HG03558 (cell line): ENCODE measurements at regions not wholly inside any gene's neighbourhood (a gene's known extent, or its start where the extent isn't known, plus 50 kb on each side); places are given as distances from the start of the nearest gene placed in this dataset.
"Not testable (repeated sequence)": the region's sequence is repeated elsewhere in the genome, so short reads cannot be mapped to it uniquely, and the experiment has no call there.

Source experiments
- ATAC-seq: cut with Tn5 transposase; IDR thresholded peaks from one replicate; pipeline ENCODE4 v1.9.1; 2021; ENCODE audit warnings: moderate number of reproducible peaks; ENCODE audit not compliant: unreplicated experiment; ENCODE audit errors: extremely low read depth

GRCh38 chr10:124174673-124175645, 81.6 kb upstream of the CHST15 start:
- ATAC-seq = no peak

GRCh38 chr10:124174071-124174566, 80.7 kb upstream of the CHST15 start:
- ATAC-seq = no peak

GRCh38 chr10:124173298-124173900, 80.0 kb upstream of the CHST15 start:
- ATAC-seq = no peak

- no peak for ATAC-seq
Observed at GRCh38 chr10:124172181-124172916, 79.0 kb upstream of the CHST15 start.

GRCh38 chr10:124171561-124171960, 78.2 kb upstream of the CHST15 start:
- no peak for ATAC-seq

- ATAC-seq = no peak
Observed at GRCh38 chr10:124170631-124171030, 77.2 kb upstream of the CHST15 start.

GRCh38 chr10:124168991-124169802, 75.8 kb upstream of the CHST15 start:
- no peak for ATAC-seq

GRCh38 chr10:124168581-124168980, 75.2 kb upstream of the CHST15 start:
- ATAC-seq = no peak

- not testable (repeated sequence) for ATAC-seq
Observed at GRCh38 chr10:124167925-124168324, 74.5 kb upstream of the CHST15 start.

- no peak for ATAC-seq
Observed at GRCh38 chr10:124166431-124167125, 73.2 kb upstream of the CHST15 start.

- ATAC-seq = no peak
Observed at GRCh38 chr10:124165827-124166226, 72.4 kb upstream of the CHST15 start.

GRCh38 chr10:124165311-124165710, 71.9 kb upstream of the CHST15 start:
- no peak for ATAC-seq

GRCh38 chr10:124164264-124164663, 70.9 kb upstream of the CHST15 start:
- ATAC-seq = no peak

GRCh38 chr10:124162774-124163354, 69.5 kb upstream of the CHST15 start:
- ATAC-seq = no peak

- ATAC-seq = no peak
Observed at GRCh38 chr10:124162136-124162535, 68.7 kb upstream of the CHST15 start.

GRCh38 chr10:124161601-124162000, 68.2 kb upstream of the CHST15 start:
- no peak for ATAC-seq

GRCh38 chr10:124160943-124161582, 67.7 kb upstream of the CHST15 start:
- no peak for ATAC-seq

- no peak for ATAC-seq
Observed at GRCh38 chr10:124160176-124160575, 66.8 kb upstream of the CHST15 start.
